GM18867 (cell line): ENCODE measurements at regions not wholly inside any gene's neighbourhood (a gene's known extent, or its start where the extent isn't known, plus 50 kb on each side); places are given as distances from the start of the nearest gene placed in this dataset.

Experiments
- ATAC-seq: cut with Tn5 transposase; IDR thresholded peaks from one replicate; pipeline ENCODE4 v1.9.1; 2021; ENCODE audit warnings: mild to moderate bottlenecking, moderate library complexity; ENCODE audit not compliant: unreplicated experiment

DNA sequence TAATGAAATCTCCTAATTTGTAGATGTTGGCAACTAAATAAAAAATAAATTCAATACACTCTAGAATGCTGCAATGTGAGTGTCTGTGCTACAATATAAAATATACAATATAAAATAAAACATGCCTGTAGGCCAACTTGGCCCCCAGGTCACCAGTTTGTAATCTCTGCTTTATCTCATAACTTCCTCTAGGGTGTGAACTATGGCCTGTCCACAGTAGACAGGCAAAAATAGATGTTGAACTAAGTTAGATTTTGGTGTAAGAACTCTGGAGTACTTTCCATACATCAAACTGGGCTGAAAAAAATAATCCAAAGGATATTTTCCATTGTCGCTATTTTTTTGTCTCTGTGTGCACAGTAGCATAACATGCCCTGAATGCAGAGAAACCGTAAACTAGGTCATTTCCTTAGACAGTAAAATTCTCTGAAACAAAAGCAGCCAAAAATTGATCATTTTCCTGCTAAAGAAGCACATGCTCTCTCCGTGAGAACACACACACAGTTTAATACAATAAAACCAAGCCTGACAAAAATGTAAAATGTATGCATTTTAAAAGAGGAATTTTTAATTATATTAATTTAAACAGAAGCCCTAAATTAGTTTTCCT lies 98.5 kb upstream of the ZFP64 start:
- ATAC-seq: no peak

DNA sequence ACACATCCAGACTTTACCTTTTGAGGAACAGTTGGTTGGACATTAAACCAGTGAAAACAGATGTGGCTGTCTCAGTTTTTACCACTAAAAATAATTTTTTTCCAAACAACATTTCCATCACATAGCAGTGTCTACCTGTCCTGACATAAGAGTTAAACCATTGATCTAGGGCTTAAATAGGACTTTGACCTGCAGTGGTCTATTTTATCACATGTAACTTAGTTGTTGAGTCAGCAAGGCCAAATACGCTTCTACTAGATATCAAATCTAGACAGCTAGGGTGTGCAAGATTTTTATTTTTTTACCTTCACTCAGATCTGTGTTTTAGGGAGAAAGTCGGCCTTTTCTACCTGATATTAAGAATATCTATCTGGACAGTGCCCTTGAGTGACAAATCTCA lies 88.8 kb upstream of the ZFP64 start:
- no peak for ATAC-seq

DNA sequence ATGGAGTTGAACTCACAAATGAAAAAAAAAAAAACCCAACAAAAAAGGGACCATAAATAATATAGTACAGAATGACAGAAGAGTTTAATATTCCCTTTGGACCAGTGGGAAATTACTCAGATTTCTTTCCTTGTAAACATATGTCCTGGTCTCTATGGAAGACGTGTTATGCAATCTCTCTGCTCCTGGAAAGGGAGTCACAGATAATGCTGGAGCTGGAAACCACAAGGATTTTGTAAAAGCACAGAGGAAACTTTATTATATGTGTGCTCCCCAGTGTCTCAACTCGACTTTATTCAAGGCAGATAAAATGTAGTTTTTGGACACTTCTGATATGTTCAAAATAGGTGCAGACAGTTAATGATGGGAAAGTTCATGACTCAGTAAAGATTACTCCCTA lies 88.1 kb upstream of the ZFP64 start:
- no peak for ATAC-seq

DNA sequence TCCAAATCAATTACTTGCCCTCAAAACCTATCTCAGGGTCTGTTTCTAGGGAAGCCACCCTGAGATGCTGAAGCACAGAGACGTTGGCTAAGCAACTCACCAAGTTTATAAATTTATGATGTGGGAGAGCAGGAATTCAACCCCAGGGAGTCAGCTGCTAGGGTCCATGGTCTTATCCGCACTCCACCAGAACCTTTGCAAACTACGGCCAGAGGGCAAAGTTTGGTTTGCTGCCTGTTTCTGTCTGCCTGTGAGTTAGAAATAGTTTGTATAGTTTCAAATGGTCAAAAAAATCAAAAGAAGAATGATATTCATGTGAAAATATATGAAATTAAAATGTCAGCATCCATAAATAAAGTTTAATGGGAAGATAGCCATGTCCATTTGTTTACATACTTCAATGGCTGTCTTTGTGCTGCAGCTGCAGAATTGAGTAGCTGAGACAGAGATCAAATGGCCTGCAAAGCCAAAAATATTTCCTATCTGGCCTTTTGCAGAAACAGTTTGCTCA lies 83.7 kb upstream of the ZFP64 start:
- ATAC-seq: no peak

DNA sequence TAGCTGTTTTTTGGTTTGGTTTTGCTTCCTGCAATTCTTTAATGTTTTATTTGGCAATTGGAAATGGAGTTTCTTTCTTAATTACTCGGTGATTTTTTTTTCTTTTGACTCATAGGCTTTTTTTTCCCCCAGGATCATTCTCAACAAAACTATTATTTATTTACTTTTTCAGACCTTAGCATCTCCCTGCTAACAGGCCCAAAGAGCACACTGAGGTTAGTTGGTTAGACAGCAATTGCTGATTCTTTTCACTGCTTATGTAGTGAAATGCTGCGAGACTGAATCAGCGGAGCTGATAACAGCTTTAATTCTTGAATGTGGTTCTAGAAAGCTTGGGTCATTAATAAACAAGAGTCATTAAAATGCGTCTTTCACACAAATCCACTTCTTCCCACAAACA lies 79.1 kb upstream of the ZFP64 start:
- ATAC-seq: no peak

DNA sequence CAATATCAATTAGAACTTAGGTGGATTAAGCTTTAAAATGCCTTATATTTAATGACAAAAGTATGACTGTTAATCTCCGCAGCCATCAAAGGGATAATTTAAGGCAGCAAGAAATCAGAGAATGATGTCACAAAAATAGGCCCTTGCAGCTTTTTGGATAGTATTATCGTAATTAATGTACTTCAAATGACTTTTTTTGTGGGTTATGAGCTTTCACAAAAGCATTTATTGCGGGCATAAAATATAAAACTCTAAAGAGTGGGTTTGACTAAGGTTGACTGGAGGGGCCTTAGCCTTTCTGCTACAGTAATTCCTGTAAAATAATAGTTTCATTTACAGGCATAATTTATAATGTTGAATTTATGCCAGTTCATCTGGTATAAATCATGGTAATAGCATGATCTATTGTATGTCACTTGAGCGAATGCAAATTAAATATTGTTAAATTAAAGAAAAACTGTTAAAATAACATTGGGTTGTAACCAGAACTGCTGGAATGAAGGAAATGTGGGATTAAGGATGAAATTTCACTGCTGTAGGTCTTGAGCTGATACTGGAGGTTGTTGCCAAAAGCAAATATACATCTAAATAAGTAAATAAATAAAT lies 78.5 kb upstream of the ZFP64 start:
- ATAC-seq: no peak

DNA sequence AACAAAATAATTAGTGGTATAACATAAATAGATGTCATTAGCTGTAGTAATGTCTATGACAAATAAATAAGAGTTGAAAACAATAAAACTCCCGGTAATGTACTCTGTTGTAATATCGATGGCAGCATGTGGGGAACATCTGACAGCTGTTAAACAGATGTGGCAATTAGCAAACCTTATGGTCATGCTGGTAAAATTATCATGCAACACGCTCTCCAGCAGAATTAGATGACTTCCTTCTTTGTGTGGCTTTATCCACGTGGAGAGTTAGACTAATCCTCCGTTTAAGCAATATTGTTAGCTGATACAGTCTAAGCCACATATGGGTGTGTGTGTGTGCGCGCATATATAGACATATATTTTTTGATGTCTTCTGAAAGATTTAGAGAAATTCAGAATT lies 77.7 kb upstream of the ZFP64 start:
- no peak for ATAC-seq

DNA sequence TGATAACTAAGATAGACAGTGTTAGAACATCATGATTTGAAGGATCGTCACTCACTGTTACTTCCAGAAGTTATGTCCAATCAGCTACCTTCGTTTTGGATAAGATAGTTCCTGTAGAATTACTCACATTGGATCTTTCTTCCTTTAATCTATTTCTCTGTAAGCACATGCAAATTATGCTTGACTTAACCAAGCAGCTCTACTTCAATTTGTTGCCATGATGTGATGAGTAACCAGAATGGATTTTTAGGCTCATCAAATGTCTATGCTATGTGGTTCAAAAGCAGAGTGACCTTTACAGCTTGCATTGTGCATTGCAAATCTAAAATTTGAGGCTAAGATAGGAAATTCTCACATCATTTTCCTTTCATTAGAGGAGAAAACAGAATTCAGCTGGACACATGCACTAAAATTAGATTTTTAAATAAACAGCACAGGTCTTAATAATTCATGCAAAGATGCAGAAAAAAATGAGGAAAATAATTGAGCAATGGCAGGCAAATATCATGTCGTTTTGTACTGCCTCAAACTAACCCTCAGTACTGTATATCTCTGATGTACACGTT lies 76.7 kb upstream of the ZFP64 start:
- no peak for ATAC-seq

DNA sequence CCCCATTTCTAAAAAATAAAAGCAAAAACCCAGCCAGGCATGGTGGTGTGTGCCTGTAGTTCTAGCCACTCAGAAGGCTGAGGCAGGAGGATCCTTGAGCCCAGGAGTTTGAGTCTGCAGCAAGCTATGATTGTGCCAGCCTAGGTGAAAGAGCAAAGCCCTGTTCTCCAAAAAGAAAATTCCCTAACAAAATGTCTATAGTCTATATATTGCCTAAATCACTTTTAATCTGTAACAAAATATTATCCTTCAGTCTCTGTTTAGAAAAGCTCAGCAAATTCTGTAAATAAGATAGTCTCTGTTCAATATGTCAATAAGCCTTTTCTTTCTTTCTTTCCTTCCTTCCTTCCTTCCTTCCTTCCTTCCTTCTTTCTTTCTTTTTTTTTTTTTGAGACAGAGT lies 75.8 kb upstream of the ZFP64 start:
- ATAC-seq: no peak

DNA sequence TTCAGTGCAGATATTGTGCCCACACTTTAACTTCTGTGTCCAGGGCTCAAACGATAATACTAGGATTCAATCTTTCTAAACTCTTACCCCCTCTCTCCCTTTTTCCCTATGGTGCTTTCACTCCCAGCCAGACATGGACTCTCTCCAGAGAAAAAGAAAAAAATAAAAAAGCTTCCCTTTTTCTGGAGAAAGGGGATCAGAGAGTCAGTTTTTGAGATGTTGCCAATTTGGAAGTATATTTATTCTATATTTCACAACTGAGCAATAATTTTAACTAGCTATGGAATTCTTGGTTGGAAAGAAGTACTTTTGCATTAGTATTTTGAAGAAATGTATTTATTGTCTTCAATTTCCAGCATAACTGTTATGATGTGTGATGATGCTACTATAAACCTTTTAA lies 72.2 kb upstream of the ZFP64 start:
- ATAC-seq: no peak

DNA sequence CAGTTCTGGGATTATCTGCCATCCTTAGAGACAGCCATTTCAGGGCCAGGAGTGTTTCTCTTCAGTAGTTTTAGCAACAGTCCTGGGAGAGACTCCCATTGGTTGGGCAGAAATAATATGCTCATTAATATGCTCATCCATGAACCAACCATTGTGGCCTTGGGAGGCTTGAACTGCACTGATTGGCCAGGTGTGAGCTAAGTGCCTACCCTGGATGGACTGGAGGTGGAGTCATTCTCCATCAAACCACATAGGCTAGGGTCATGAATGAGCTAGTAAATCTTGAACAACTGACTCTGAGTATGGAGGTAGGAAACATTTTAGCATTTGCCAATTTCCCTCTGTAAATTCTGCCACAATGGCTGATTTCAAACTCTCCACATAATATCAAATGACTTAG lies 70.2 kb upstream of the ZFP64 start:
- no peak for ATAC-seq

DNA sequence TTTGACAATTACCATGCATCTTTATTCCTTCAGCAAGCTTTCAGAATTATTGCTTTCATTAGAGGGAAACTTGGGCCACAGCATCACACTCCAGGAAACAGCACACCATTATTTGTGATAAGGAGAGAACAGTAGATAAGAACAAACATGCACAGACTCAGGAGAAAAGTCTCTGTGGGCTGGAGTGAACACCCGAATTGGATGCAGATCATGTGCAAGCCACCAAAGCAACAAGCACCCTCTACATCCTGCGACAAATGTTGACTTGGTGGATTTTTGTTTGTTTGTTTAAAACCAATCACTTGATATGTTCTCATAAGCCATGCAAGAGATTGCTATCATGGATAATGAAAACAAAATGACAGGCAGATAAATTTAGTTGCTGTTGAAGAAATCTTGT lies 67.7 kb upstream of the ZFP64 start:
- ATAC-seq: no peak

DNA sequence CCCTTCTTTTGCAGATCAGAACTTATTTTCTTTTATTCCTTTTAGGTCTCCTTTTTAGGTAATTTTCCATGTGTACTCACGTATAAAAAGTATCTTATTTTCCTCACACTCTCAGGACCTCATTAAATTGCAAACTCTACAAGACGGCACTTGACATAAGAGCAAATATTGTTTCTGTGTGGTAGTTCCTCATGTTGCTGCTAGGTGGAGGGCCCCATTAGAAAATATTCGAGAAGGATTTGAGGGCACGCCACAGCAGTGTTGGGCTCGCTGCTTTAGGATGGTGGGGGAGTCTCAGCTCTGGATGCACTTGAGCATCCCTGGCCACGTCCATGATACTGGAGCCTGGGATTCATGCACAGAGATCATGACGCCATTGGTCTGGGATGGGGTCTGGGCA lies 64.9 kb upstream of the ZFP64 start:
- no peak for ATAC-seq

DNA sequence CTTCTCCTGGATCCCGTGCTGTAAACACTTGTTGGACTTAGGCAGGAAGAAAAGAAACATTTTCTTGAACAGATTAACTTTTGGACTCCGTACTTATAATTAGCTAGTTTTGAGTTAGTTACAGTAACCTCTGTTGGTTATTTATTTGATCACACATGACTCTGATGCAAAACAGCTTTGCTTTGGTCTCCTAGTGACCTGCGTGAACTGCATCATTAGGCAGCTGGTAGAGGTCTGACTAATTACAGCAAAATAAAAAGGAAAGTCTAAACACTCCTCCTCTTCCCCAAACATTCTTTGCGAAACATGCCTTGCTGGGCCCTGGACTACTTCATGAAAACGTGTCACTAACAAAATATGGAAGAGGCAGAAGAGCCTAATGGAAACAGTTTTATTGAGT lies 61.1 kb upstream of the ZFP64 start:
- ATAC-seq: no peak

DNA sequence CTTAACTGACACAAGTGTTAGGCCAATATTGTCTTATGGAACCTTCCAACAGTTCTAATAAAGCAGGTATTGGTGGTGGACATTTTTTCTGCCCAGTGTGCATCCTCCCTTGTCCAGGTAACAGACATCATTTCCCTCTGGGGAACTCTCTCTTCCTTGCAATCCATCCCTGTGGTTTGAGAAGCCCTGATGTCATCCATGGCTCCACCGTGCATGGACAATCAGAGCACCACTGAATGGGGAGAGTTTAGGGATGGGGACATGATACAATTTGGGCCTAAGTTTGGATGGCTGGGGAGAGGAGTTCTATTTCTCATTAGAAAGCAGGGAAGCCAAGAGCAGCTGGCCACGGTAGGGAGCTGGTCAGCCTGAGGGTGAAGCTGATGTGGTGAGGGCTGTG lies 60.2 kb upstream of the ZFP64 start:
- ATAC-seq: no peak

DNA sequence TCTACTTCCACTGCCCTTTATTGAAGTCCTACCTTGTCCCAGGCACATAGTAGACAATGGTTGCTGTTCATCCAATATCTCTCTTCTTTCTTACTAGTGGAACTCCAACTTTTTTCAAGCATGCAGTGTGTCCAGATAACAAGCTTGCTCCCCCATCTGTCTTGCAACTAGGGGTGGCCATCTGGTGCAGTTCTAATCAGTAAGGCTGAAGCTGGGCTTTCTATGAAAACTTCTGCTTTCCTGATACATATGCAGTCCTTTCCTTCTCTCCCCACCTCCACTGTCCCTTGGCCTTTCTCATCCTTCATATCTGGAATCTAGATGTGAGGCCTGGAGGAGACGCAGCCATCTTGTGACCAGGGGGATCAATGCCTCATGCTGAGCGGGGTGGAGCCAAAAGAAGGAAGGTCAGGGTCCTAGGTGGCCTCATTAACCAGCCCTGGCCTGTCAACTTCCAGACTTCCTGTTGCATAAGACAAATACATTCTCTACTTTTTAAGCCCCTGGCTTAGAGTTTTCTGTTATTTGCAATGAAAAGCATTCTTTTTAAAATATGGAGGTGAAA lies 59.6 kb upstream of the ZFP64 start:
- no peak for ATAC-seq

DNA sequence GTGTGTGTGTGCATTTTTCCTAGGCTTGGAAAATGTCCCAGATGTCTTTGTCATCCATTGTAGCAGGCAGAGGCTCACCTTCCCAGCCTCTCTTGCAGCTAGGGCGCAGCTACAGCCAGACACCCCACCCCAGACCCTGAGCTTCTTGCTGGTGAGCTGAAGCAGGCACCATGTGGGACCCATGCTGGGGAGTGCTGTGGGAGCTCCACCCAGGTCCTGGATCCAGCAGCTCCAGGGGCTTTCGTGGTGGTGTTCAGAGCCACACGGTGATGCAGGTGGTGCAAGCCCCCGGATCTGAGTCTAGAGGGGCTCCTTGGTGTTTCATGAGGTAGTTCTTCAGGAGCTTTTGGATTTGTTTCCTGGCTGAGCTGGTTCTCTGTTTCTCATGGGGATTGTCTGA lies 56.0 kb upstream of the ZFP64 start:
- no peak for ATAC-seq

DNA sequence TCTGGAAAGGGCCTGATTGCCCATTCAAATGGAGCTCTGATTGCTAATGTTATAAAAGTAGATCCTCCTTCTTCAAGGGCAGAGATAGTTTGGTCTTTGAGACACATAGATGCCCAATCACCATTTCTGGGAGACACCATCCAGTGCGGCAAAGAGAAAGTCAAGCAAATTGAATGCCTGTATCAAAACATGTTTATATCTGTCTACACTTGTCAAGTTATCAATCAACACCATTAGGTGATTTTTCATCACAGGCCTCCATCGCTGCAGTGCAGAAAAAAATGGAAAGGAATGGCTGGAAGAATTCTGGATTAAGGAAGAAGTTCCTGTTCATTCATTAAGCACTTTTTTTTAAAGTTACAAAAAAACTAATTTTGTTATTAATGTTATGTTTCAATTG lies 54.8 kb upstream of the ZFP64 start:
- ATAC-seq: no peak

DNA sequence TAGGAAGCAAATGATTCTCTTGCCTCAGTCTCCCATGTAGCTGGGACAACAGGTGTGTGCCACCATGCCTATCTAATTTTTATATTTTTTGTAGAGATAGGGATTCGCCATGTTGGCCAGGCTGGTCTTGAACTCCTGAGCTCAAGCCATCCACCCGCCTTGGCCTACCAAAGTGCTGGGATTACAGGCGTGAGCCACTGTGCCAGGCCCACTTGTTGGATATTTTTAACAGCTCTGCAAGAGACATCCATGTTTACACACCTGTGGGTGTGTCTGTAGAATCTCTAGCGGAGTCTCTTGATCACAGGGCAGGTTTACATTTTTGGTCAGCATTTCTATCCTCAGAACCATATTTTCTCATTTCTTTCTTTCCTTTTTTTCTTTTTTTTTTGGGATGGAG lies 53.1 kb upstream of the ZFP64 start:
- ATAC-seq: no peak

DNA sequence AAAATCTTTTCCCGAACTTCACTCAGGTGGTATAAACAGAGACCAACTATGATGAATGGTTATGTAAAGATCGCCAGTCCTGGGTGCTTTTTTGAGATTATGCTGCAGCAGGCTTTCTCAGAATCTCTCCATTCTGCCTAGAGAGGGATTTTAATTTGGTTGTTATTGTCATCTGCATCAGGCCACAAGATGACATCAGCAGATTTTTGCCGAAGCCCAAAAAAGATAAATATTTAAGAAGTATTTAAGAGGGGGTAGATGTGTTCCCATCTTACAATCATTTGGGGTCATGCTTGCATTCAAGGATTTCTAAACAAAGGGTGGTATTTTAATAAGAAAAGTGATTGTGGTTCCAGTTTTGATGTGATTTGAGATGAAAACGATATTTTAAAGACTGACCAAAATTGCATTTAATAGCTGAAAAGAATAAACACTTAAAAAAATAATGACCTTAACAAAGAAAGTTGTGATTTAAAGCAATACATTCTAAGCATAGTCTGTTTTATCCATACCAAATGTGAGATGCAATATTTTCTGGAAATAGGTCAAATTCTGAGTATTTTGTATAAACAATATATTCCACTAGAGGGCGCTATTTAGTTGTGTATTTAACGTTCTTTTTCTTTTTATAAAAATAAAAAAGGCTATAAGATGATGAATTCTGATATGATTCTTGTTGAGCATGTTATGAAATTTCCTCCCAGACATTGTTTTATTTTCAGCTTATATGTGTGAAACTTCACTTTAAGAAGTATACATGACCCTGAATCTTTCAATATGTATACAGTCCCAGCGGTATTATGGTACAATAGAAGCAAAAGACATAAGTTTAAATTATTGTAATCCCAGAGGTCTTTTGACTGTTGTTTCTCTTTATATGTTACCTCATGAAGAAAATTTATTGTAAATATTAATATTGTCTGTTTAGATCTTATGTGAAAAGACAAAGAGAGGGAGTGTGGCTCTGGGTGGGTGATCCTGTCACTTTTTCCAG lies 51.0 kb upstream of the ZFP64 start:
- no peak for ATAC-seq
